GM12891 (cell line): ENCODE measurements at regions not wholly inside any gene's neighbourhood (a gene's known extent, or its start where the extent isn't known, plus 50 kb on each side); places are given as distances from the start of the nearest gene placed in this dataset.

Source experiments
- POLR2AphosphoS5 ChIP-seq: IDR thresholded peaks from 2 replicates; pipeline ENCODE4 v1.6.1; 2011; ENCODE audit warnings: low read depth, low read length, control low read depth
- TAF1 ChIP-seq: IDR thresholded peaks from 2 replicates; pipeline ENCODE4 v1.6.1; 2011; ENCODE audit warnings: low read depth, low read length, control low read depth

DNA sequence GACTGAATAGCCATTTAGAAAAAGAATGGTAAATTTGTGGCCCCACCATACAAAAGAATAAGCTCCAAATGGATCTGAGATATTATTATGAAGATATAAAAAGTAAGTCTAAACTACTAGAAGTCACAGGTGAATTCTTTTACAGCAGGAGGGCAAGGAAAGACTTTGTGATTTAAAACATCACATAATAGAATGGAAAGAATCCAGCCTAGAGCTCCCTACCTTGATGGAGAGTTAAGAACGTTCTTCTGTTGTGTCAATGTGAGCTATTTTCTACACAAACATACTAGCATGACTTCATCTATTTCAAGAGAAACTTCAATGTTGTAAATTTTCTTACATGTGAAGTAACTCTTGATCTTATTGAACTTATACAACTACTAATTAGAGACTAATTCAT lies 100.0 kb upstream of the NRSN1 start:
- no peak for TF ChIP-seq TAF1
- no peak for TF ChIP-seq POLR2AphosphoS5
